GM21619 (cell line): ENCODE measurements at regions not wholly inside any gene's neighbourhood (a gene's known extent, or its start where the extent isn't known, plus 50 kb on each side); places are given as distances from the start of the nearest gene placed in this dataset.
"Not testable (repeated sequence)": the region's sequence is repeated elsewhere in the genome, so short reads cannot be mapped to it uniquely, and the experiment has no call there.

ENCODE experiments used
- ATAC-seq: cut with Tn5 transposase; IDR thresholded peaks from one replicate; pipeline ENCODE4 v1.9.1; 2021; ENCODE audit not compliant: unreplicated experiment

- peak; percentile 96 for ATAC-seq
Observed at GRCh38 chr5:90338712-90339372, 70.7 kb downstream of the CETN3 start.

GRCh38 chr5:90337449-90338052, 72.0 kb downstream of the CETN3 start:
- ATAC-seq: no peak

GRCh38 chr5:90336752-90337151, 72.8 kb downstream of the CETN3 start:
- ATAC-seq: no peak

GRCh38 chr5:90334741-90335140, 74.8 kb downstream of the CETN3 start:
- ATAC-seq: no peak

GRCh38 chr5:90329911-90330310, 79.6 kb downstream of the CETN3 start:
- no peak for ATAC-seq

GRCh38 chr5:90326995-90327394, 82.6 kb downstream of the CETN3 start:
- no peak for ATAC-seq

GRCh38 chr5:90325093-90325492, 84.5 kb downstream of the CETN3 start:
- ATAC-seq: no peak

GRCh38 chr5:90320348-90320747, 89.2 kb downstream of the CETN3 start:
- not testable (repeated sequence) for ATAC-seq

- no peak for ATAC-seq
Observed at GRCh38 chr5:90312027-90312426, 97.5 kb downstream of the CETN3 start.

- no peak for ATAC-seq
Observed at GRCh38 chr5:90311401-90311800, 98.2 kb downstream of the CETN3 start.

- ATAC-seq: no peak
Observed at GRCh38 chr5:90308787-90309585, 100.6 kb downstream of the CETN3 start.

GRCh38 chr5:90307782-90308181, 101.8 kb downstream of the CETN3 start:
- no peak for ATAC-seq

GRCh38 chr5:90307322-90307721, 102.2 kb downstream of the CETN3 start:
- no peak for ATAC-seq

GRCh38 chr5:90306613-90307012, 102.9 kb downstream of the CETN3 start:
- ATAC-seq: no peak

- no peak for ATAC-seq
Observed at GRCh38 chr5:90305041-90305720, 104.4 kb downstream of the CETN3 start.

GRCh38 chr5:90301248-90301647, 108.3 kb downstream of the CETN3 start:
- no peak for ATAC-seq

GRCh38 chr5:90297045-90297764, 112.4 kb downstream of the CETN3 start:
- ATAC-seq: no peak

GRCh38 chr5:90294604-90295003, 115.0 kb downstream of the CETN3 start:
- no peak for ATAC-seq

- ATAC-seq: no peak
Observed at GRCh38 chr5:90293931-90294330, 115.6 kb downstream of the CETN3 start.

- ATAC-seq: no peak
Observed at GRCh38 chr5:90290648-90291047, 118.9 kb downstream of the CETN3 start.

GRCh38 chr5:90289837-90290236, 119.7 kb downstream of the CETN3 start:
- ATAC-seq: no peak
